IMR-90 (cell line): ENCODE measurements at regions not wholly inside any gene's neighbourhood (a gene's known extent, or its start where the extent isn't known, plus 50 kb on each side); places are given as distances from the start of the nearest gene placed in this dataset.

Source experiments
- ATAC-seq: fragments of 200-7000 bp; cut with Tn5 transposase; 2 replicates; pipeline ENCODE4 v1.9.1; 2020; ENCODE audit warnings: low read depth, mild to moderate bottlenecking, moderate library complexity
- BruUV-seq: library from RNA; stranded (reverse); fragments of 400-500 nt; replicated peaks from 2 replicates; lab custom pipeline; 2021; lab: Mats Ljungman, UMichigan
- CTCF ChIA-PET: fragments of 300-600 bp; formaldehyde crosslinking; extraction: SDS; loops from one replicate; lab custom pipeline; 2021; ENCODE audit warnings: antibody characterized with exemption; lab: Yijun Ruan, JAX
- POLR2A ChIA-PET: fragments of 300-600 bp; sonication (Branson Sonifier 250); formaldehyde crosslinking; loops from one replicate; lab custom pipeline; 2022; ENCODE audit warnings: antibody characterized with exemption; ENCODE audit not compliant: unreplicated experiment; lab: Charles Lee
- DNase-seq: peaks from one replicate; pipeline ENCODE4 v3.0.0; 2013
- H2AFZ ChIP-seq: replicated peaks from 2 replicates; pipeline ENCODE3; 2013; ENCODE audit warnings: low read length, mild to moderate bottlenecking; ENCODE audit not compliant: poor library complexity
- H2AK5ac ChIP-seq: 2 replicates; pipeline ENCODE4 v1.6.1; 2013; ENCODE audit warnings: low read depth, low read length, inconsistent platforms
- H2AK9ac ChIP-seq: replicated peaks from 2 replicates; pipeline ENCODE3; 2013; ENCODE audit warnings: mild to moderate bottlenecking, low read depth, low read length, moderate library complexity; ENCODE audit not compliant: poor library complexity
- H2BK120ac ChIP-seq: 2 replicates; pipeline ENCODE4 v1.6.1; 2013; ENCODE audit warnings: low read depth, low read length, inconsistent platforms
- H2BK15ac ChIP-seq: 3 replicates; pipeline ENCODE4 v1.6.1; 2013; ENCODE audit warnings: low read depth, low read length, inconsistent platforms
- H2BK20ac ChIP-seq: 2 replicates; pipeline ENCODE4 v1.6.1; 2013; ENCODE audit warnings: low read depth, mild to moderate bottlenecking, inconsistent platforms, low read length, moderate library complexity
- H2BK5ac ChIP-seq: 2 replicates; pipeline ENCODE4 v1.6.1; 2013; ENCODE audit warnings: mild to moderate bottlenecking, low read depth, low read length, inconsistent platforms; ENCODE audit not compliant: poor library complexity, severe bottlenecking
- H3K14ac ChIP-seq: replicated peaks from 2 replicates; pipeline ENCODE4 v1.6.1; 2013; ENCODE audit warnings: low read depth, low read length, inconsistent platforms
- H3K18ac ChIP-seq: 2 replicates; pipeline ENCODE4 v1.6.1; 2013; ENCODE audit warnings: low read depth, low read length, control low read depth
- H3K23ac ChIP-seq: 2 replicates; pipeline ENCODE4 v1.6.1; 2013; ENCODE audit warnings: low read depth, low read length, inconsistent platforms
- H3K27ac ChIP-seq: 2 replicates; pipeline ENCODE4 v1.5.1; 2013; ENCODE audit warnings: mild to moderate bottlenecking, control low read depth, low read length; ENCODE audit not compliant: insufficient read depth
- H3K27me3 ChIP-seq: 2 replicates; pipeline ENCODE4 v1.6.1; 2013; ENCODE audit warnings: low read length; ENCODE audit not compliant: control insufficient read depth, insufficient read depth
- H3K36me3 ChIP-seq: 2 replicates; pipeline ENCODE4 v1.6.1; 2013; ENCODE audit warnings: low read length, mixed read lengths; ENCODE audit not compliant: control insufficient read depth, insufficient read depth
- H3K4ac ChIP-seq: 2 replicates; pipeline ENCODE4 v1.6.1; 2013; ENCODE audit warnings: low read depth, low read length, inconsistent platforms
- H3K4me1 ChIP-seq: 2 replicates; pipeline ENCODE4 v1.6.1; 2013; ENCODE audit warnings: low read length, mixed read lengths; ENCODE audit not compliant: control insufficient read depth, insufficient read depth
- H3K4me2 ChIP-seq: 2 replicates; pipeline ENCODE4 v1.6.1; 2013; ENCODE audit warnings: low read depth, mild to moderate bottlenecking, control low read depth, low read length, moderate library complexity
- H3K4me3 ChIP-seq: 2 replicates; pipeline ENCODE4 v1.5.1; 2013; ENCODE audit warnings: low read depth, mild to moderate bottlenecking, control low read depth, low read length, moderate library complexity; ENCODE audit not compliant: insufficient read depth
- H3K56ac ChIP-seq: 2 replicates; pipeline ENCODE4 v1.6.1; 2013; ENCODE audit warnings: low read length, inconsistent platforms; ENCODE audit not compliant: insufficient read depth; ENCODE audit errors: extremely low read depth
- H3K79me1 ChIP-seq, 2 experiments: 2 replicates each; pipeline ENCODE4 v1.6.1; 2013; ENCODE audit warnings: low read length in 2 of 2, inconsistent platforms in 1 of 2, low read depth in 1 of 2
- H3K9ac ChIP-seq: 2 replicates; pipeline ENCODE4 v1.6.1; 2013; ENCODE audit warnings: low read depth, low read length, control low read depth
- H3K9me1 ChIP-seq: 2 replicates; pipeline ENCODE4 v1.6.1; 2013; ENCODE audit warnings: low read length, inconsistent platforms; ENCODE audit not compliant: insufficient read depth
- H3K9me3 ChIP-seq: 2 replicates; pipeline ENCODE4 v1.6.1; 2013; ENCODE audit warnings: low read length; ENCODE audit not compliant: control insufficient read depth, insufficient read depth
- H4K20me1 ChIP-seq: 2 replicates; pipeline ENCODE4 v1.6.1; 2013; ENCODE audit warnings: low read length, inconsistent platforms; ENCODE audit not compliant: insufficient read depth
- H4K5ac ChIP-seq: 2 replicates; pipeline ENCODE4 v1.6.1; 2013; ENCODE audit warnings: mild to moderate bottlenecking, low read depth, low read length, control low read depth
- H4K8ac ChIP-seq, 2 experiments: 2 replicates each; pipeline ENCODE4 v1.6.1; 2013; ENCODE audit warnings: low read depth in 2 of 2, low read length in 2 of 2, control low read depth in 1 of 2, inconsistent platforms in 1 of 2
- H4K91ac ChIP-seq: 2 replicates; pipeline ENCODE4 v1.6.1; 2013; ENCODE audit warnings: low read depth, low read length, inconsistent platforms; ENCODE audit not compliant: insufficient read depth
- BHLHE40 ChIP-seq: fragments of 150-350 bp; IDR thresholded peaks from 2 replicates; pipeline ENCODE4 v1.6.1; 2016; ENCODE audit warnings: mild to moderate bottlenecking, low read depth, low read length
- CEBPB ChIP-seq: IDR thresholded peaks from 2 replicates; pipeline ENCODE4 v1.6.1; 2012; ENCODE audit warnings: low read depth, low read length, improper control_type of control experiment
- CHD1 ChIP-seq: IDR thresholded peaks from 2 replicates; pipeline ENCODE4 v1.6.1; 2012; ENCODE audit warnings: low read depth, low read length, improper control_type of control experiment
- FOS ChIP-seq: fragments of 150-350 bp; IDR thresholded peaks from 2 replicates; pipeline ENCODE4 v1.6.1; 2016; ENCODE audit warnings: low read depth, low read length
- MAZ ChIP-seq: IDR thresholded peaks from 2 replicates; pipeline ENCODE4 v1.6.1; 2012; ENCODE audit warnings: low read depth, mild to moderate bottlenecking, low read length, improper control_type of control experiment, moderate library complexity, borderline replicate concordance
- WGBS, 2 experiments: methylation state at CpG; one replicate each; pipeline versions ENCODE4 v1.1.5 to v1.1.7; 2013; ENCODE audit warnings: missing lambda C conversion rate in 2 of 2; ENCODE audit not compliant: insufficient read length in 1 of 2; ENCODE audit errors: extremely low coverage in 2 of 2; 5-methylcytosine and 5-hydroxymethylcytosine counted together
- dilution Hi-C: fragments of 300-500 bp; cut with HindIII; formaldehyde crosslinking; loops from one replicate; pipeline ENCODE4 v1.14.3; 2018; ENCODE audit warnings: low sequenced_read_pairs; ENCODE audit not compliant: unreplicated experiment
- in situ Hi-C: fragments of 300-500 bp; cut with MboI; formaldehyde crosslinking; loops from 3 replicates; pipeline ENCODE4 v1.14.3; 2019; ENCODE audit warnings: low sequenced_read_pairs, inconsistent platforms, mixed read lengths
- intact Hi-C: fragments of 100-400 bp; cut with micrococcal nuclease; formaldehyde crosslinking; loops from 2 replicates; pipeline ENCODE4 v1.10.0; 2022
- TF ChIP-seq, protein P1 (sequence below): fragments of 150-350 bp; IDR thresholded peaks from 2 replicates; pipeline ENCODE4 v1.6.1; 2017; ENCODE audit warnings: mild to moderate bottlenecking, antibody characterized with exemption, low read length, low read depth

GRCh38 chr12:125434936-125435443 is 369.8 kb downstream of the AACS start:
- H3K9me3 ChIP-seq, result peaks cover 33% of the 10 kb centered on the region
- DNase-seq (no peak), ATAC-seq (no peak)
- no peak overlapping the region for H2BK5ac ChIP-seq
- TF ChIP-seq BHLHE40 (no peak), CHD1 (no peak), CEBPB (no peak), MAZ (no peak), FOS (no peak)
- TF ChIP-seq, protein P1, sequence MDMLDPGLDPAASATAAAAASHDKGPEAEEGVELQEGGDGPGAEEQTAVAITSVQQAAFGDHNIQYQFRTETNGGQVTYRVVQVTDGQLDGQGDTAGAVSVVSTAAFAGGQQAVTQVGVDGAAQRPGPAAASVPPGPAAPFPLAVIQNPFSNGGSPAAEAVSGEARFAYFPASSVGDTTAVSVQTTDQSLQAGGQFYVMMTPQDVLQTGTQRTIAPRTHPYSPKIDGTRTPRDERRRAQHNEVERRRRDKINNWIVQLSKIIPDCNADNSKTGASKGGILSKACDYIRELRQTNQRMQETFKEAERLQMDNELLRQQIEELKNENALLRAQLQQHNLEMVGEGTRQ, result no peak
- H2BK20ac ChIP-seq, result no peak overlapping the region
- H3K4ac ChIP-seq, result no peak overlapping the region
- intact Hi-C loops (no loop called here), in situ Hi-C loops (no loop called here), dilution Hi-C loops (no loop called here)
- no peak overlapping the region for H3K4me2 ChIP-seq
- H4K20me1 ChIP-seq, result no peaks in the 10 kb centered on the region
- H3K36me3 ChIP-seq, result no peaks in the 10 kb centered on the region
- no peaks in the 10 kb centered on the region for H3K9me1 ChIP-seq
- no peak overlapping the region for H4K8ac ChIP-seq
- H3K9ac ChIP-seq, result no peak overlapping the region
- H3K79me1 ChIP-seq, result no peaks in the 10 kb centered on the region
- H3K23ac ChIP-seq, result no peak overlapping the region
- no peak overlapping the region for H4K91ac ChIP-seq
- H3K56ac ChIP-seq, result no peak overlapping the region
- ChIA-PET POLR2A (no interaction called here), CTCF (no interaction called here)
- H2BK15ac ChIP-seq, result no peak overlapping the region
- WGBS, 2 experiments, result no CpG with 5 or more reads among the region's 8 CpGs
- H3K27ac ChIP-seq, result no peak overlapping the region
- no peak overlapping the region for H2AK9ac ChIP-seq
- no peak overlapping the region for H2AFZ ChIP-seq
- no peak overlapping the region for H3K18ac ChIP-seq
- no peak overlapping the region for H3K4me3 ChIP-seq
- no peaks in the 10 kb centered on the region for H3K27me3 ChIP-seq
- H3K14ac ChIP-seq, result no peak overlapping the region
- no peaks in the 10 kb centered on the region for H3K4me1 ChIP-seq
- H4K5ac ChIP-seq, result no peak overlapping the region
- H2AK5ac ChIP-seq, result no peak overlapping the region
- no peak overlapping the region for H2BK120ac ChIP-seq
- no TSS peak for BruUV-seq
